T-helper 22 cell (primary cell): ENCODE measurements at regions not wholly inside any gene's neighbourhood (a gene's known extent, or its start where the extent isn't known, plus 50 kb on each side); places are given as distances from the start of the nearest gene placed in this dataset.
"Not testable (repeated sequence)": the region's sequence is repeated elsewhere in the genome, so short reads cannot be mapped to it uniquely, and the experiment has no call there.

ENCODE experiments used
- DNase-seq: peaks from one replicate; pipeline ENCODE4 v3.0.0-alpha.2; 2020; ENCODE audit warnings: low read depth

DNA sequence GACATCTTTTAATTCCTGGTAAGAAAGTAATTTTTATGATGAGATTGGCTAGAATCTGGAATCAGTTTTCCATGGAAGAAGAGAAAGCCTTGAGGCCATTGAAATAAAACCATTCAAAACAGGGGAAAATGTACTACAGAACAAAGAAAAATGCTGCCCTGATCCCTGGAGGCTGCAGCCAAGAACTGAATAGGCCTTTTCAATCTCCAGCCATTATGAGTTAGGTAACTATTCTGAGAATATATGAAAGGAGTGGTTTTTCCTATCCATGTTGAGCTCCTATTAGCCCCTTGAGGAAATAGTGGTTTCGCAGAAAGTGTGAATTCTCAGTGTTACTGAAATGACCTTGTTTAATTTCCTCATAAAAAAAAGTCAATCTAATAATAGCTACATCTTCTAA lies 408.5 kb upstream of the GRAMD2B start:
- DNase-seq, result no peak

DNA sequence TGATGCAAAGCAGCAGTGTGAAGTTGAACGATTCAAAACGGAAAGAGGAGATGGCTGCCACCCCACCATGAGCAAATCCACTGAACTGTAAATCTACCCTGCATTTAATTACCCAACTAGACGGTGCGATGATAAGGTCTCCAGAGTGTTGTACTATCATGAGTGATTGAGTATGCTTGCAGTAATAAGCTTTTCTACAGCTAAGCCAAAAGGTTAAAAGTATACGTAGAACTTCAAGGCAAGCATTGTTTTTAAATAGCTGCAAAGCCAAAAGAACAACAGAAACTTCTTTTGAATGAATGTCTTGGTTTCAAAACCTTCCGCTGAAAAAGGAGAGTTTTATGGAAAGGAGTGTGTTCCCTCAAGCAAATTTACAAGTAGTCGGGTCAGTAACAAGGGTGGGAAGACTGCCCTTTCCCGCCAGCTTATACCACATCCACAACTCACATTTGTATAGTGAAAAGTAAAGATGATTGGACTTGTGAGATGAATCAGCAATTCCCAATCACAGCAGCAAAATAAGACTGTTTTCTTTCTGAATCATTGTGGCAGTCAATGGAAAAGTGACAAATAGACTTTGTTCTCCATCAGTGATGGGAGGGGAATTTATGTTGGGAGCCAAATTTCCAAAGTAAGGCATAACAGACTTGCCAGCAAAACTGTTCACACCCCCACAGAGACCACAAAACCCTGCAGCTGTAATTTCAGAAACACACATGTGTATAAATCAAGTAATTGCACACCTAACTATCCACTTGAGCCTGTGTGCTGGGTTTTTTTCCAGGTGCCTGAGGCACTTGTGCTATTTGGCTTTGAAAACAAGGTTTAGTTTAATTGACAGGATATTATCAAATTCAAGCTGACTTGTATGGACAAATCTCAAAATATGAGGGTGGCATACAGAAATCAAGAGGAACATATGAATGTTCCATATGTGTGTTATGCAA lies 407.7 kb upstream of the GRAMD2B start:
- DNase-seq, result no peak

DNA sequence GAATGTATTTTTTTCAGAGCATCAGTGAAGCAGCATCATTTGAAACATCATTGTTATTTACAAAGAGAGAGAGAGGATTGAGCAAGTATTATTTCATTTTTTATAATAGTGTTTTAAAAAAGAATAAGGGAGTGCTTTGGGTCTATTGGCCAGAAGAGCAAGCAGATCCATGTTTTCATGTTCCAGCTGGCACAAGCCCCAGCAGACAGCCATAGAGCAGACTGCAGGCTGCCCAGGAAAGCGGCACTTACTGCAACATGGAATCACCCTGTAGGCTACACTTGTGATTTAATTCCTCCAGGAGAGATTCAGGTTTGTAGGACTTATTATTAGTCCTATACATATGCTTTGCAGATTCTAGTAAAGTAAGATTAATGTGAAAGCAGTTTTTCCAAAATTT lies 407.0 kb upstream of the GRAMD2B start:
- no peak for DNase-seq

DNA sequence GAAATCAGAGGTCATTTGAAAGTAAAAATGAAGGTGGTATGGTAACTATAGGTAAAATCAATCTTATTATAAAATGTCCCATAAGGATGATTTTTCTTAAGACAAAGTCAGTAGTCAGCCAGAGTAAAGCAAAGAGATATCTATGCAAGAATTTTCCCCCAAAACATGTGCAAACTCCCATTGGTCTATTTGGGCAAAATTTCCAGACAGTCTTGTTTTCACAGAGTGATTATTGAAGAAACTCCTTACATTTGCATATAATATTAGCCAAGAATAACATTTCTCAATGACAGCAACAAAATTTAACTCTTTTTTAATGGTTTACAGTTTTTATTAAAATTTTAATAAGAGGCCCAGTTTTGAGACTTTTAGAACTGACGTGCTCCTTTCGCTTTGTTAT lies 406.1 kb upstream of the GRAMD2B start:
- DNase-seq, result no peak

DNA sequence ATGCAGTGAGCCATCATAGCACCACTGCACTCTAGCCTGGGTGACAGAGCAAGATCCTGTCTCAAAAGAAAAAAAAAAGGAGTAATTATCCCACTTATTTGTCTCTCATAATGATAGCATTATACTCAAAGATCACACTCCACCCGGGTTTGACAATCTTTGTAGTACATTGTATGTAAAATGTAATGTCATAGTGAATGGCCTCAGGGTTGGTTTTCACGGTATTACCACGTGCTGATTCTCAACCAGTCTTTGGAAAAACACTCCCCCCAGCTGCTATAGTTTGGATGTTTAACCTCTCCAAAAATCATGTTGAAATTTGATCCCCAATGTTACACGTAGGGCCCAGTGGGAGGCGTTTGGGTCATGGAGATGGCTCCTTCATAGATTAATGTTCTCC lies 402.4 kb upstream of the GRAMD2B start:
- no peak for DNase-seq

DNA sequence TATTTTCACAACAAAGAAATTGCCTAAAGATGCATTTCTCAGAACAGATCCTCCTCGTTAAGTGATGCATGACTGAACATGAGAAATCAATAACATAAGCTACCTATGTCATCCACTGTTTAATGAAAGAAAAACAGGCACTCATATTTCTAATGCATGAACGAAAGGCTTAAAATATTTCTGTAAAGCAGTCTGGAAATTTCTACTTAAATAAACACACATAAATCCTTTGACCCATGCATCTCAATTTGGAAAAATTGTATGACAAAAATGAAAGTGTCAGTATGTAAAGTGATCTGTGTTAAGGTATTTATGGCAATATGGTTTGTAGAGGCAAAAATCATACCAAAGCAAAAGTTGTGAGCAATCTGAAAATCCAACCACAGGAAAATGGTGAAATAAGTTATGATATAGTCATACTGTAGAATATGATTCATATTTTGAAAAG lies 399.2 kb upstream of the GRAMD2B start:
- no peak for DNase-seq

DNA sequence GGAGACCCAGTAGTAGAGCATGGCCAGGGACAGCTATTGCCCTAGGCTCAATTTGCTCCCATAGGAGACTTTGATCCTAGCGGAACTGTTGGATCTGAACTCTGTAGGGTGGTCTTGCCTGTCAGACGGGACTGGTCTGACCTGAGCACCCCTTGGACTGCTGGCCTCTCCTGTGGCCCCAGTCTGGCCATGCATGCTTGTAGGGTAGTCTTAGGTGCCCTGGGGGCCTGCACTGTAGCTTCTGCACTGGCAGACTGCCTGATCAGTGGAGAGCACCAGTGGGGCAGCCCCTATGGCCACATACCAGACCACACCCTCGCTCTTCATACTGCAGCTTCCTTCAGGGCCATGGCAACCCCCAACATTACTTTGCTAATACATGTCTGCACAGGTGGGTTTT lies 396.1 kb upstream of the GRAMD2B start:
- no peak for DNase-seq

DNA sequence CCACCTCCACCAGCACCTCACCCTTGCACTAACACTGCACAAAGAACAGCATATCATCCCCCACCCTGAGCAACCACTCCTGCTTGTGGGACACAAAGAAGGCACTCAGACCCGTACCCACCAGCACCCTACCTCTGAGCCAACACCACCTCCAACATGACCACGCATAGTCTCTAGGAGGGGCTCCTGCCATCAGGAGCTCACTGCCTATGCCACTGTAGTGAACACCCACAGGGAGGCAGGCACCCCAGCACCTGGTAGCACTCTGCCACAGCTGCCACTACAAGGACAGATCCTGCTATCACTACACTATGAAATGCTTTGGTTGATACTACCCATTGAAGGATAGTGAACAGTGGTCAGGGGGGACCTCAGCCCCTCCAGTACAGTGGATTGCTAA lies 395.6 kb upstream of the GRAMD2B start:
- no peak for DNase-seq

DNA sequence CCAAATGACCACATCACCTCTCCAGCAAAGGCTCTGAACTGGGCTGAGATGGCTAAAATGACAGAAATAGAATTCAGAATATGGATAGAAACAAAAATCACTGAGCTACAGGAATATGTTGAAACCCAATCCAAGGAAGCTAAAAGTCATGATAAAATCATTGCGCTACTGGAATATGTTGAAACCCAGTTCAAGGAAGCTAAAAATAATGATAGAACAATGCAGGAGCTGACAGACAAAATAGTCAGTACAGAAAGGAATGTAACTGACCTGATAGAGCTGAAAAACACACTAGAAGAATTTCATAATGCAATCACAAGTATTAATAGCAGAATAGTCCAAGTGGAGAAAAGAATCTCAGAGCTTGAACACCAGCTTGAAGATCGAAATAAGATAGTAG lies 394.9 kb upstream of the GRAMD2B start:
- no peak for DNase-seq

DNA sequence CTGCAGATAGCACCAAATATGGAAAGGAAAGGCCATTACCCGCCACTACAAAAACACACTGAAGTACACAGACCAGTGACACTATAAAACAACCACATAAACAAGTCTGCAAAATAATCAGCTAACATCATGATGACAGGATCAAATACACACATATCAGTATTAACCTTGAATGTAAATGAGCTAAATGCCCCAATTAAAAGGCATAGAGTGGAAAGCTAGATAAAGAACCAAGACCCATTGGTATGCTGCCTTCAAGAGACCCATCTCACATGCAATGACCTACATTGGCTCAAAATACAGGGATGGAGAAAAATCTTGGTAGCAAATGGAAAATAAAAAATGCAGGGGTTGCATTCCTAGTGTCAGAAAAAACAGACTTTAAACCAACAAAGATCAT lies 393.9 kb upstream of the GRAMD2B start:
- DNase-seq, result not testable (repeated sequence)

DNA sequence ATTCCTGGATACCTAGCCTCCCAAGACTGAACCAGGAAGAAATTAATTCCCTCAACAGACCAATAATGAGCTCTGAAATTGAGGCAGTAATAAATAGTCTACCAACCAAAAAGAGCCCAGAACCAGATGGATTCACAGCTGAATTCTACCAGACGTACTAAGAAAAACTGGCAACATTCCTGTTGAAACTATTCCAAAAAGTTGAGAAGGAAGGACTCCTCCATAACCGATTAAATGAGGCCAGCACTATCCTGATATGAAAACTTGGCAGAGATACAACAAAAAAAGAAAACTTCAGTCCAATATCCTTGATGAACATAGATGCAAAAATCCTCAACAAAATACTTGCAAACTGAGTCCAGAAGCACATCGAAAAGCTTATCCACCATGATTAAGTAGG lies 392.5 kb upstream of the GRAMD2B start:
- DNase-seq, result no peak

DNA sequence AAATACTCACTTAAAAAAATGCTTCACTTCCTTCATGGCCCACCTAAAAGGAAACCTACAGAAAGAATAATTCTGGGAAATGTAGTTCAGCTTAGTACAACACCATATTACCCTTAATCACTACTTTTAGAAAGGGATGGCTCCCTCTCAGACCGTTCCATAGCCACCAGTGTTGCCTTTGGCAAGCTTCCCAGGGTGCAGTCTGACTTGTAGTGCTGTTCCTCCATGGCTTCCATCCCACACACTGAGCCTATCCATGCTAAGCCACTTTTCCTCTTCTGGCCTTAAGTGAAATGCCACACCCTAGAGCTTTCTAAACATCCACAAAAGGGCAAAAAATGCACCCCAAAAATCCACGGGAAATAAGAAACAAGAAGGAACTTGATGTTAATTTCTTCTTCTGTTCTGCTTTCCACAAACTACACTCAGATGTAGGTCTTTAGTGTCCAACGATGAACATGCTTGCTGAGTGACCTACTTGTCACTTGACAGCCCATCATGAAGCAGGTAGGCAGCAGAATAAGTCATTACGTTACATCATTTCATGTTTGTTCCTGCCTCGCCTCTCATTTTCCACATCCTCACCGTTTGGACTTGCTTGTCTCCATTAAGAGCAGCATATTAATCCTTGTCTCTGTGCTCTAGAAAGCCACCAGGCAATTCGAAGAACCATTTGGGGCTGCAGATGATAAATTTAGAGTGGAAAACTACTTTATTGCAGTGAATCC lies 391.1 kb upstream of the GRAMD2B start:
- no peak for DNase-seq

DNA sequence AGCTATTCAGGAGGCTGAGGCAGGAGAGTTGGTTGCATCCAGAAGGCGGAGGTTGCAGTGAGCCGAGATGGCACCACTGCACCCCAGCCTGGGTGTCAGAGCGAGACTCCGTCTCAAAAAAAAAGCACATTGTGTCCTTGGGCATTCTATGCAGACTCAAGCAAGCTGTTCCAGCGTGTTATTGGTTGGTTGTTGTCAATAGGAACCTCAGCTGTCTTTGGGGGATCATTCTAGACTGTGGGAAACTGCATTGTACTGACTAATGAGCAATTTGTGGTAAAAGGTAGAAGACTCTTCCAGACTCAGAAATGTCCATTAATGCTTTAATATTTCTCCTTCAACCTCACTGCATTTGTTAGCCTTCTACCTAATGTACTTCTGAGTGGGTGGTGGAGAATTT lies 379.5 kb upstream of the GRAMD2B start:
- no peak for DNase-seq

DNA sequence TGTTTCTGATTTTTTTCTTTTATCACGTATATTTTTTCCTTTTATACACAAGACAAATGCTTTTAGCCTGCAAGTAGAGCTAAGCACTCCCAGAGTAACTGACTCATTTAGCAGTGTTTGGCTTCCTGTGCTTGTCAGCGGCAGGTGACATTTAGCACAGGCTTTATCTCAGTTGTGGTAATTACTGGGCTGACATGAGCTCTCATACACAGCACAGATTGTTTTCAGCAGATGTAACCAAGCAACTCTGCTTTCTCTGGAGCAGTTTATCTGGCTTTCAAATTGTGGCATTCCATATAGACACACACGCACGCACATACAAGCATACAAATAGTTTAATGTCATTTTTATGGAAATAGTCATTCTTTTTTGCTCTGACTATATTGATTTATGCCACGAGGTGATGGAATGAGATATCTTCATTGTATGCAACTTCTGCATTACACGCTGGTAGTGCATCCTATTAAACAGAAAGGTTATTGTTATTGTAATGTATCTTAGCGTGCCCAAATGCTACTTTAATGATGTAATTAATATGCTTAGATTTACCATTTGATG lies 379.0 kb upstream of the GRAMD2B start:
- DNase-seq, result no peak

DNA sequence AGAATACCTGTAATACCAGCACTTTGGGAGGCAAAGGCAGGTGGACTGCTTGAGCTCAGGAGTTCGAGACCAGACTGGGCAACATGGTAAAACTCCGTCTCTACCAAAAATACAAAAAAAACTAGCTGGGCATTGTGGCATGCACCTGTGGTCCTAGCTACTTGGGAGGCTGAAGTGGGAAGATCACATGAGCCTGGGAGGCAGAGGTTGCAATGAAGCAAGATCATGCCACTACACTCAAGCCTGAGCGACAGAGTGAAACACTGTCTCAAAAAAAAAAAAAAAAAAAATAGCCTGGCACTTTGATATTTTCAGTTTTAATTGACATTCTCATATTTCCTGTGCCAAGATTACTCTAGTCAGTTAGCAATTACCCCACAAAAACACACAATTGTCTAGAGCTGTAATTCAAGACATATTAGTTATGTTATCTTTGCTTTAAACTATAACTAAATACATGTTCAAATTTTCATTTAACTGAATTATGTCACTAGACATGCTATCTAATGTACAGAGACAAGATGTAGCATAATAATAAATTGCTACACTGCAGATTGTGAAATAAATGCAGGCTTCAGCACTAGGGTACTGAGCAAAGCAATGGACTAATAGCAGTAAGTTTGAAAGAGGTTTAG lies 378.2 kb upstream of the GRAMD2B start:
- DNase-seq, result no peak

DNA sequence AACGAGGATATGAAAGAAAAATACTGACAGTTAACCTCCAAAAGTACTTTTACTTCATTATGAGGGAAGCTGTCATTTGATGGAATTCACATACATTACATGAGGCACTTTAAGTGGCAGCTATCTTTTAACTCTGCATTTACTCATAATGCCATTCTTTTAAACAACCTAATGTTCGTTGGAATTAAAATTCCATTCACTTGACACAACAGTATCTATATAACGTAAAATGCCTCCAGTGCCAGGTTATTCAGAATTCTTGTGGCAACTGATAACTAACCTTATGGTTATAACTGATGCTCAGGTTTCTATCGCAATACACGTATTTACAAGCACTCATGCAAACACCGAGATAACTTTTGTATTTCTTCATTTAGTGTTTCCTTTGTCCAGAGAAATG lies 376.9 kb upstream of the GRAMD2B start:
- DNase-seq, result no peak

DNA sequence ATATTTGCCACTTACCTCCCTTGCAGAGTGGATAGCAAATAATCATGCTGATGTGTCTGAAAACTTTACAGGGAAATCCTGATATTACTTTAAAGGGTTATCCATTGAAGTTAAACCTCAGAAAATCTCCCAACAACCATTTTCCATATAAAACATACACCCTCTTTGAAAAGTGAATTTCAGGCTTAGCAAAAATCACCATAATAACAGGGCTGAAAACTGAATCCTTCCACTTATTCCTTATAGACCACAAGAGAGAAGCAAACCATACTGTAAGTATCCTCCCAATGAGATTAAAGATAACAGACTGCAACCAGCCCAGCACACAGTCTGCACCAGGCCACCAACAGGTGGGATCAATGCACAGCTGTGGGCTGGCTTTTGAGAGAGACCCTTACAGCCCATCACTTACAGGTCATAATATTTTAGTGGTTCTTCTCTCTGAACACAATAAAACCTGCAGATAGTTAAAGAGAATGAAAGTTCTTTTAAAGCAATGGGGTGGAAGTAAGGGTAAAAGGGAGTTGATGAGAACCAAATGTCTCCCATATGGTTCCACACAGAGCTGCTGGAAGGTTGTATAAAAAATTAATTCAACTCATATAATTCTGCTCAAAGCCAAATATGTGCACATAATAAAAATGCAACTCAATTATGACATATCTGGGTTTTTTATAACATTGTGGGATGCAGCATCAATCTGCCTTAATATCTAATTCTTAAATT lies 376.2 kb upstream of the GRAMD2B start:
- no peak for DNase-seq

DNA sequence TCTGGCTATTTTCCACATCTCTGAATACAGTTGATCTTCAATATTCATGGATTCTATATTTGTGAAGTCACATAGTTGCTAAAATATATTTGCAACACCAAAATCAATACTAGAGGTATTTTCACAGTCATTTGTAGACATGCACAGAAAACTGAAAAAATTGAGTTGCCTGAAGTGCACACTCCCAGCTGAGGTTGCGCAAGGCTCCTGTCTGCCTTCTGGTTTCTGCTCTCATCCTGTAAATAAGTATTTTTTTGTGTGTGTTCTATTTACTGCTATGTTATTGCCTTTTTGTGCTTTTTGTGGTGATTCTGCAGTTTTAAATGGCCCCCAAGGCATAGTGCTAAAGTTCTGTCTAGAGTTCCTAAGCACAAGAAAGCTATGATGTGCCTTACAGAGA lies 371.1 kb upstream of the GRAMD2B start:
- DNase-seq, result no peak

DNA sequence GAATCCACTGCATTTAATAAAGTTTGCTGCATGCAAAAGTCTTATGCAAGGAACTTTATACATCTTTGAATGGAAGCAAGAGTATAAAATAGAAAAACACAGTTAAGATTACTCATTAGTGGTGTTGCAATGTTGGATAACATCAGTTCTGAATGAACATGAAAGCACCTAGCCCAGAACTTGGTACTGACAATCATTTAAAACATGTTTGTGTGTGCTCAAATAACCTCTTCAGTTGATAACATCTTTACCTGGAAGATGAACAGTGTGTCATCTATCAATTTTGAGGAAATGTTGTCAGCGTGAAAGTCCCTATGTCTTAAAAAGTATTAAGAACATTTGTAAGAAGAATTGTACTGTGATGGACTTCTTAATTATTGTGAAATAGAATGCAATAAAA lies 370.4 kb upstream of the GRAMD2B start:
- no peak for DNase-seq

DNA sequence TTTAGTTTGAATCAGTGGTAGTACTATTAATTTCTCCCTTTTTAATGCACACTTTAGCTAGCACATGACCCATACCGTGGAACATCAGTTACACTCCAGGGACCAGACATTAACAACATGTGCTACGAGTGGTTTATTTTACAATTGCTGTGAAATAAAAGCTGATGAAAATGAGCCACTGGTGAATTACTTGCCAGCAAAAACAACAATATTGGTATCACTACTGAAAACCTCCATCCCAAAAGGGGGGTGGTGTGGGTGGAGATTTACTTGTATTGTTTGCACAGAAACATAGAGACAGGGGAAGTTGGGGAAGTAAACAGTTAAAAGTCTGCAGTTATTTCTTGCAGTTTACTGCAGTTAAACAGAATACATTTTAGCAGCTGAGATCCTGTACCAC lies 369.6 kb upstream of the GRAMD2B start:
- no peak for DNase-seq

DNA sequence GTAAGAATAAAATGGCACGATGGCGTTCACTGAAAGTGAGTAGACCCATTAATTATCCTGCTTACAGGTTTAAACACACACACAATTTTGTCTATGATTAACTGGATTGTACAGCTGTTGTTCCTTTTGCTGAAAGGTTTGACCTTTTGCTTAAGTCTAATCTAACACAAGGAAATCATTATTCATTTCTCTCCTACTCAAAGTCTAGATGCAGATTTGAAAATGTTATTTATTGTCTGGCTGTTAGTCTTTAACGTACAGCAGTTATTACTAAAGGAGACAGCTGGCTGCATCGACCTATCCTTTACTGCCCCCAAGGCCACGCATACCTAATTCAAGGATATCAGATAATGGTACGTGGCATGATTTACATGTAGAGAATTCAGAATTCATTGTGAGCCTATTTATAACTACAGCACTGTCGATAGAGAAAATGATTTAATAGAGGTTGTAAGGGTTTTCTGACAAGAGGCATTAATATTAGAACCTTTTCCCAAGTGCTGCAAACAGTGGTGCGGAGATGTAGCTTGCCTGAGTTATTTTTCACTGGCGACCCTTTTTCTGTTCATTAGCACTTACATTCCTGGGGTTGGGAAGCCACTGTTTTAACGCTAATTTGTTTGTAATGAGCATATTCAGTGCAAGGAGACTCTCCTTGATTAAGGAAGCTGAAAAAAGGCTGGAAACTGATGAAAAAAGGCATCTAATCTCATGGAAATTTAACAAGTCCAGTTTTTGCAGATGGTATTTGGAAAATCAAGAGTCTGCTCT lies 368.4 kb upstream of the GRAMD2B start:
- no peak for DNase-seq
